ENCODE measurements at regions not wholly inside any gene's neighbourhood (a gene's known extent, or its start where the extent isn't known, plus 50 kb on each side); places are given as distances from the start of the nearest gene placed in this dataset.

GRCh38 chr6:74096329-74096728 is 400.3 kb downstream of the CD109 start:
- no peak for DNase-seq (ENCODE audit: low spot score)

- DNase-seq (ENCODE audit: low spot score) = no peak
These were observed 397.4 kb downstream of the CD109 start for GRCh38 chr6:74093361-74093760.

- no peak for DNase-seq (ENCODE audit: low spot score)
These were observed 395.8 kb downstream of the CD109 start for GRCh38 chr6:74091794-74092157.

- DNase-seq (ENCODE audit: low spot score) = peak; percentile 36
These were observed 395.3 kb downstream of the CD109 start for GRCh38 chr6:74091136-74091793.

GRCh38 chr6:74087899-74088298 is 391.9 kb downstream of the CD109 start:
- peak; percentile 40 for DNase-seq (ENCODE audit: low spot score)

GRCh38 chr6:74075896-74076295 is 379.9 kb downstream of the CD109 start:
- DNase-seq (ENCODE audit: low spot score) = no peak

GRCh38 chr6:74075323-74075722 is 379.3 kb downstream of the CD109 start:
- peak; percentile 68 for DNase-seq (ENCODE audit: low spot score)

GRCh38 chr6:74074645-74075044 is 378.6 kb downstream of the CD109 start:
- DNase-seq (ENCODE audit: low spot score) = no peak

- DNase-seq (ENCODE audit: low spot score) = peak; percentile 30
These were observed 378.0 kb downstream of the CD109 start for GRCh38 chr6:74073999-74074398.

GRCh38 chr6:74073429-74073828 is 377.4 kb downstream of the CD109 start:
- peak; percentile 57 for DNase-seq (ENCODE audit: low spot score)

GRCh38 chr6:74071214-74071613 is 375.2 kb downstream of the CD109 start:
- no peak for DNase-seq (ENCODE audit: low spot score)

GRCh38 chr6:74070711-74071110 is 374.7 kb downstream of the CD109 start:
- DNase-seq (ENCODE audit: low spot score) = no peak

GRCh38 chr6:74070091-74070490 is 374.1 kb downstream of the CD109 start:
- DNase-seq (ENCODE audit: low spot score) = peak; percentile 52

- DNase-seq (ENCODE audit: low spot score) = peak; percentile 46
These were observed 373.1 kb downstream of the CD109 start for GRCh38 chr6:74069089-74069581.

- no peak for DNase-seq (ENCODE audit: low spot score)
These were observed 370.3 kb downstream of the CD109 start for GRCh38 chr6:74066168-74066871.

- DNase-seq (ENCODE audit: low spot score) = no peak
These were observed 369.7 kb downstream of the CD109 start for GRCh38 chr6:74065705-74066104.

GRCh38 chr6:74063391-74063790 is 367.4 kb downstream of the CD109 start:
- DNase-seq (ENCODE audit: low spot score) = no peak

- no peak for DNase-seq (ENCODE audit: low spot score)
These were observed 365.2 kb downstream of the CD109 start for GRCh38 chr6:74061201-74061600.

- no peak for DNase-seq (ENCODE audit: low spot score)
These were observed 364.4 kb downstream of the CD109 start for GRCh38 chr6:74060354-74060753.

- DNase-seq (ENCODE audit: low spot score) = no peak
These were observed 362.6 kb downstream of the CD109 start for GRCh38 chr6:74058606-74059005.

- DNase-seq (ENCODE audit: low spot score) = peak; percentile 23
These were observed 361.3 kb downstream of the CD109 start for GRCh38 chr6:74057326-74057725.

GRCh38 chr6:74054190-74054589 is 358.2 kb downstream of the CD109 start:
- no peak for DNase-seq (ENCODE audit: low spot score)

GRCh38 chr6:74050921-74051320 is 354.9 kb downstream of the CD109 start:
- DNase-seq (ENCODE audit: low spot score) = no peak

GRCh38 chr6:74048387-74048786 is 352.4 kb downstream of the CD109 start:
- no peak for DNase-seq (ENCODE audit: low spot score)

All from AG20443 (cell line).